ENCODE measurements at regions not wholly inside any gene's neighbourhood (a gene's known extent, or its start where the extent isn't known, plus 50 kb on each side); places are given as distances from the start of the nearest gene placed in this dataset.

- FAIRE-seq (no peak), DNase-seq (ENCODE audit: low read depth in 1 of 2, low spot score in 2 of 2) (no peak)
- no peak overlapping the region for H2BK20ac ChIP-seq (ENCODE audit: low read length)
- no peak overlapping the region for H2AFZ ChIP-seq (ENCODE audit: low read length)
- no peak overlapping the region for H3K9ac ChIP-seq (replicated peaks in 1 of 4; ENCODE audit: extremely low read depth in 1 of 4, low read depth in 3 of 4, low read length in 3 of 4)
- no peak overlapping the region for H2BK5ac ChIP-seq (ENCODE audit: low read depth, low read length)
- POLR2A ChIA-PET (ENCODE audit: partially characterized antibody): no interaction called here
- H2BK120ac ChIP-seq (replicated peaks; ENCODE audit: low read depth, low read length): no peak overlapping the region
- H3K14ac ChIP-seq (ENCODE audit: insufficient read length): no peak overlapping the region
- H3K79me1 ChIP-seq (ENCODE audit: low read depth, low read length): no peaks in the 10 kb centered on the region
- no peaks in the 10 kb centered on the region for H4K20me1 ChIP-seq (replicated peaks in 1 of 2; ENCODE audit: control insufficient read depth in 1 of 2, insufficient read depth in 2 of 2, low read length in 2 of 2)
- H3K79me2 ChIP-seq (ENCODE audit: control insufficient read depth in 1 of 2, insufficient read depth in 2 of 2, low read length in 2 of 2): no peaks in the 10 kb centered on the region
- H3K4me2 ChIP-seq (ENCODE audit: insufficient read depth in 1 of 2, low read depth in 2 of 2, low read length in 2 of 2): no peak overlapping the region
- no peaks in the 10 kb centered on the region for H3K23me2 ChIP-seq (ENCODE audit: low read depth, low read length)
- H3K27me3 ChIP-seq (replicated peaks in 1 of 4; ENCODE audit: control insufficient read depth in 3 of 4, extremely low read depth in 1 of 4, insufficient read depth in 3 of 4, low read length in 3 of 4): no peaks in the 10 kb centered on the region
- H4K5ac ChIP-seq (ENCODE audit: insufficient read length, low read depth, low read length): peak overlapping the region; percentile 21
- no peak overlapping the region for H3K23ac ChIP-seq (ENCODE audit: insufficient read length)
- H3K27ac ChIP-seq (ENCODE audit: low read depth, low read length): no peak overlapping the region
- H3K36me3 ChIP-seq (ENCODE audit: control insufficient read depth in 2 of 4, insufficient read depth in 4 of 4, low read length in 3 of 4): no peaks in the 10 kb centered on the region
- no peak overlapping the region for H3K4me3 ChIP-seq (ENCODE audit: extremely low read depth in 1 of 4, insufficient read depth in 2 of 4, low read depth in 3 of 4, low read length in 4 of 4)
- no peak overlapping the region for H4K91ac ChIP-seq (replicated peaks; ENCODE audit: insufficient read length, low read length)
- H2BK12ac ChIP-seq (ENCODE audit: low read depth, low read length): no peak overlapping the region
- CTCF ChIA-PET (ENCODE audit: partially characterized antibody): interaction anchor here (2.1 kb wide), 1 partner anchor 22 kb away, joined by 8 read pairs; no protein-coding TSS in a partner anchor
- no peak overlapping the region for H4K8ac ChIP-seq (ENCODE audit: extremely low read depth, insufficient read depth, low read length)
- H2BK15ac ChIP-seq (ENCODE audit: low read length): no peak overlapping the region
- 76% methylated on average over 3 of the region's 3 CpGs; no CpG with 5 or more reads in 1 of the 2 experiments for WGBS, 2 experiments (ENCODE audit: extremely low coverage in 1 of 2, insufficient coverage in 1 of 2, insufficient read length in 1 of 2, insufficient replicate concordance in 2 of 2, low coverage in 1 of 2, low lambda C conversion rate in 2 of 2, missing lambda C conversion rate in 1 of 2)
- no peak overlapping the region for H3K56ac ChIP-seq (replicated peaks; ENCODE audit: insufficient read length, low read depth, low read length)
- H3K4me1 ChIP-seq (replicated peaks in 1 of 4; ENCODE audit: control insufficient read depth in 3 of 4, insufficient read depth in 4 of 4, low read length in 3 of 4): peaks cover 0 to 20% (median 7%) of the 10 kb centered on the region in 4 experiments; a peak in 5 of 7 replicates
- H3K18ac ChIP-seq (ENCODE audit: extremely low read depth, low read length): no peak overlapping the region
- H2AK5ac ChIP-seq (ENCODE audit: low read depth, low read length): no peak overlapping the region
- H3K4ac ChIP-seq (replicated peaks; ENCODE audit: insufficient read length, low read depth, low read length): no peak overlapping the region
- no peaks in the 10 kb centered on the region for H3K9me3 ChIP-seq (ENCODE audit: insufficient read depth in 2 of 2, low read depth in 1 of 2, low read length in 1 of 2)
- no peak for TF ChIP-seq CBX5 (IDR thresholded peaks at IDR 0.05; ENCODE audit: low read depth, low read length)
- TF ChIP-seq TCF12 (IDR thresholded peaks at IDR 0.05; ENCODE audit: low read depth, low read length): no peak
- TF ChIP-seq KDM5A (IDR thresholded peaks at IDR 0.05; ENCODE audit: low read length): no peak
- TF ChIP-seq, protein P1, sequence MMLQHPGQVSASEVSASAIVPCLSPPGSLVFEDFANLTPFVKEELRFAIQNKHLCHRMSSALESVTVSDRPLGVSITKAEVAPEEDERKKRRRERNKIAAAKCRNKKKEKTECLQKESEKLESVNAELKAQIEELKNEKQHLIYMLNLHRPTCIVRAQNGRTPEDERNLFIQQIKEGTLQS (IDR thresholded peaks at IDR 0.05; ENCODE audit: insufficient read depth, low read depth, low read length): no peak
Measured at GRCh38 chr18:38963943-38964660, 1398.5 kb upstream of the CELF4 start.

All from H1 (cell line).